ENCODE measurements at regions not wholly inside any gene's neighbourhood (a gene's known extent, or its start where the extent isn't known, plus 50 kb on each side); places are given as distances from the start of the nearest gene placed in this dataset.

- TF ChIP-seq POLR2A (IDR thresholded peaks at IDR 0.05) (no peak), CTCF (IDR thresholded peaks at IDR 0.05) (no peak)
Observed at GRCh38 chr9:16214677-16215352, 655.7 kb downstream of the BNC2 start.

All from adrenal gland (tissue), 5 donors.